Aorta (tissue), 5 donors: ENCODE measurements at regions not wholly inside any gene's neighbourhood (a gene's known extent, or its start where the extent isn't known, plus 50 kb on each side); places are given as distances from the start of the nearest gene placed in this dataset.

Source experiments
- ATAC-seq: fragments of 200-7000 bp; cut with Tn5 transposase; one replicate; pipeline ENCODE4 v1.9.1; 2022; ENCODE audit warnings: moderate library complexity; ENCODE audit not compliant: low FRiP score
- DNase-seq, 2 donors: peaks; one replicate each; pipeline ENCODE4 v3.0.0-alpha.2; 2020
- H3K27ac ChIP-seq, 2 donors: one replicate each; pipeline ENCODE4 v1.5.1; 2013; ENCODE audit warnings: low read length in 2 of 2, mild to moderate bottlenecking in 2 of 2, moderate library complexity in 2 of 2, control low read depth in 1 of 2, inconsistent platforms in 1 of 2, low read depth in 1 of 2
- H3K27me3 ChIP-seq, 2 donors: one replicate each; pipeline ENCODE4 v1.6.1; 2013; ENCODE audit warnings: control low read depth in 1 of 2, low read length in 1 of 2, mild to moderate bottlenecking in 1 of 2, moderate library complexity in 1 of 2; ENCODE audit not compliant: insufficient read depth in 2 of 2, control insufficient read depth in 1 of 2
- H3K36me3 ChIP-seq, 2 donors: one replicate each; pipeline ENCODE4 v1.6.1; 2013; ENCODE audit warnings: control low read depth in 1 of 2, low read length in 1 of 2, mild to moderate bottlenecking in 1 of 2; ENCODE audit not compliant: insufficient read depth in 2 of 2, control insufficient read depth in 1 of 2
- H3K4me1 ChIP-seq, 2 donors: one replicate each; pipeline ENCODE4 v1.6.1; 2013; ENCODE audit warnings: low read length in 2 of 2, control low read depth in 1 of 2, mild to moderate bottlenecking in 1 of 2, moderate library complexity in 1 of 2; ENCODE audit not compliant: insufficient read depth in 2 of 2, control insufficient read depth in 1 of 2
- H3K4me3 ChIP-seq, 2 donors: one replicate each; pipeline ENCODE4 v1.5.1; 2013; ENCODE audit warnings: low read length in 2 of 2, control low read depth in 1 of 2, mild to moderate bottlenecking in 1 of 2
- H3K9me3 ChIP-seq: one replicate; pipeline ENCODE4 v1.6.1; 2013; ENCODE audit warnings: mild to moderate bottlenecking, low read length; ENCODE audit not compliant: control insufficient read depth
- WGBS, 2 donors: extraction: QIAGEN DNeasy Blood & Tissue Kit; methylation state at CpG; one replicate each; pipeline ENCODE4 v1.1.7; 2013; 5-methylcytosine and 5-hydroxymethylcytosine counted together
- intact Hi-C, 2 donors: fragments of 100-400 bp; cut with DNase I; formaldehyde crosslinking; loops; one replicate each; pipeline versions ENCODE4 v1.14.2 to v1.15.0; 2022
- donor health status: healthy with polysubstance abuse.
- donor health status: Bipolar disorder and iron deficiency.
- donor health status: DM: no; HTN: no; CAD: no.
- donor health status: DM: no; HTN: no; CAD: no.
- donor health status: DM: yes; HTN: yes; CAD: no.

GRCh38 chr7:22651534-22652243 lies 75.3 kb upstream of the IL6 start:
- Histone ChIP-seq H3K27ac (no peak overlapping the region), H3K9me3 (peaks cover 2% of the 10 kb centered on the region), H3K36me3 (no peaks in the 10 kb centered on the region), H3K4me3 (no peak overlapping the region), H3K4me1 (no peaks in the 10 kb centered on the region), H3K27me3 (no peaks in the 10 kb centered on the region)
- no peak for DNase-seq
- 46 to 47% methylated on average over 5 of the region's 5 CpGs for WGBS, 2 donors
- no peak for ATAC-seq
- intact Hi-C loops: no loop called here

- no peaks in the 10 kb centered on the region for H3K4me1 ChIP-seq
- H3K27ac ChIP-seq: no peak overlapping the region
- no peaks in the 10 kb centered on the region for H3K27me3 ChIP-seq
- H3K9me3 ChIP-seq: peaks cover 6% of the 10 kb centered on the region
- intact Hi-C loops: no loop called here
- no peak for DNase-seq
- no peak overlapping the region for H3K4me3 ChIP-seq
- H3K36me3 ChIP-seq: no peaks in the 10 kb centered on the region
- no peak for ATAC-seq
- 62 to 63% methylated on average over 4 of the region's 4 CpGs for WGBS, 2 donors
These were observed 76.0 kb upstream of the IL6 start for GRCh38 chr7:22651036-22651435.

- intact Hi-C loops: no loop called here
- Histone ChIP-seq H3K4me3 (no peak overlapping the region), H3K36me3 (no peaks in the 10 kb centered on the region), H3K4me1 (no peaks in the 10 kb centered on the region), H3K27ac (no peak overlapping the region), H3K27me3 (no peaks in the 10 kb centered on the region), H3K9me3 (peaks cover 6% of the 10 kb centered on the region)
- DNase-seq (no peak), ATAC-seq (no peak)
- 86 to 88% methylated on average over 3 of the region's 3 CpGs for WGBS, 2 donors
These were observed 77.3 kb upstream of the IL6 start for GRCh38 chr7:22649686-22650085.

GRCh38 chr7:22647451-22648257 lies 79.3 kb upstream of the IL6 start:
- Histone ChIP-seq H3K36me3 (no peaks in the 10 kb centered on the region), H3K27me3 (no peaks in the 10 kb centered on the region), H3K4me3 (no peak overlapping the region), H3K4me1 (no peaks in the 10 kb centered on the region), H3K27ac (no peak overlapping the region), H3K9me3 (peaks cover 7% of the 10 kb centered on the region)
- DNase-seq (no peak), ATAC-seq (no peak)
- WGBS, 2 donors: 56 to 62% methylated on average over 3 of the region's 3 CpGs
- intact Hi-C loops: no loop called here

GRCh38 chr7:22645418-22646181 lies 81.4 kb upstream of the IL6 start:
- Histone ChIP-seq H3K27ac (no peak overlapping the region), H3K4me1 (no peaks in the 10 kb centered on the region), H3K27me3 (no peaks in the 10 kb centered on the region), H3K4me3 (no peak overlapping the region), H3K36me3 (no peaks in the 10 kb centered on the region), H3K9me3 (peaks cover 7% of the 10 kb centered on the region)
- intact Hi-C loops: no loop called here
- DNase-seq (no peak), ATAC-seq (no peak)

- intact Hi-C loops: no loop called here
These were observed 84.5 kb upstream of the IL6 start for GRCh38 chr7:22642454-22642853.

GRCh38 chr7:22640269-22640668 lies 86.7 kb upstream of the IL6 start:
- peaks cover 1% of the 10 kb centered on the region for H3K9me3 ChIP-seq
- no peak overlapping the region for H3K4me3 ChIP-seq
- no peak overlapping the region for H3K27ac ChIP-seq
- WGBS, 2 donors: 93% methylated on average over 8 of the region's 8 CpGs
- DNase-seq: no peak
- H3K36me3 ChIP-seq: no peaks in the 10 kb centered on the region
- intact Hi-C loops: no loop called here
- no peak for ATAC-seq
- no peaks in the 10 kb centered on the region for H3K27me3 ChIP-seq
- H3K4me1 ChIP-seq: no peaks in the 10 kb centered on the region

More at GRCh38 chr7:22642454-22642853, 84.5 kb upstream of the IL6 start:
- no peak for DNase-seq
- H3K9me3 ChIP-seq: peaks cover 7% of the 10 kb centered on the region
- H3K4me3 ChIP-seq: no peak overlapping the region
- H3K27ac ChIP-seq: no peak overlapping the region
- H3K36me3 ChIP-seq: no peaks in the 10 kb centered on the region
- no peaks in the 10 kb centered on the region for H3K27me3 ChIP-seq
- H3K4me1 ChIP-seq: no peaks in the 10 kb centered on the region
- ATAC-seq: no peak

- WGBS, 2 donors: 59 to 61% methylated on average over 4 of the region's 4 CpGs
- Histone ChIP-seq H3K27me3 (no peaks in the 10 kb centered on the region), H3K9me3 (no peaks in the 10 kb centered on the region), H3K27ac (no peak overlapping the region), H3K36me3 (no peaks in the 10 kb centered on the region), H3K4me1 (no peaks in the 10 kb centered on the region), H3K4me3 (no peak overlapping the region)
- DNase-seq (no peak), ATAC-seq (no peak)
- intact Hi-C loops: no loop called here
These were observed 87.6 kb upstream of the IL6 start for GRCh38 chr7:22639396-22639795.
